ENCODE measurements at regions not wholly inside any gene's neighbourhood (a gene's known extent, or its start where the extent isn't known, plus 50 kb on each side); places are given as distances from the start of the nearest gene placed in this dataset.

- no peak for DNase-seq (ENCODE audit: low spot score)
Measured at GRCh38 chr1:232519186-232519585, 110.7 kb downstream of the SIPA1L2 start.

- no peak for DNase-seq (ENCODE audit: low spot score)
Measured at GRCh38 chr1:232518349-232518748, 111.6 kb downstream of the SIPA1L2 start.

DNA sequence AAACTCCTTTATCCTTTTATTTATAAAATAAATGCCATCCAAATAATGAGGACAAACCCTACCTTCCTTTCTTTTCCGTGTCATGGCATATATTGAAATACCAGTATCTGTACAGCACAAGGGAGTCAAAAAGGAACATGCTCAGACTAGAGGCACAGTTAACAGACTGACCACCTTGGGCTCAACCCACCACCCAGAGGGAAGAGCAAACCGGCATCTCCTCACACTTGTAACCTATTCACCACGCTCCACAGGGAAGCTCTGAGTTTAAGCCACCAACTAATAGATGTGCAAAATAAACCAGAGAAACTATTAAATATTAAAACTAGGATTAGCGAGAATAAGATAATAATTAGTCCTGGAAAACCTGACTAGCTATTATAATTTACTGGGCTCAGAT is 112.7 kb downstream of the SIPA1L2 start:
- DNase-seq (ENCODE audit: low spot score) = no peak

GRCh38 chr1:232515706-232516105 is 114.2 kb downstream of the SIPA1L2 start:
- no peak for DNase-seq (ENCODE audit: low spot score)

DNA sequence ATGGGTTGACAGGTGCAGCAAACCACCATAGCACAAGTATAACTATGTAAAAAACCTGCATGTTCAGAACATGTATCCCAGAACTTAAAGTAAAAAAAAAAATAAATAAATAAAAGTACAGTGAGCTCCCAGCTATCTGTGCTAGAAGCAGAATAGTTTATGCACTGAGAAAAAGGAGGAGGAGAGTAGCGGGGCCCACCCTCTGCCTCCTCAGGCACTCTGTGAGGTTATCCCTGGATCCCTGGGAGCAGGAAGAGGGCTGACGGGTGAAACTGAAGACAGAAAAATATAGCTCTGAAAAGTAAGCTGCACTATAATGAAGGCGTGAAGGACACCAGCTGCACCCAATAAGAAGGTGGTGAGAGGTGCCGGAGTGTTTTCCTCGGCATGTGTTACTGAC is 117.2 kb downstream of the SIPA1L2 start:
- DNase-seq (ENCODE audit: low spot score) = no peak

DNA sequence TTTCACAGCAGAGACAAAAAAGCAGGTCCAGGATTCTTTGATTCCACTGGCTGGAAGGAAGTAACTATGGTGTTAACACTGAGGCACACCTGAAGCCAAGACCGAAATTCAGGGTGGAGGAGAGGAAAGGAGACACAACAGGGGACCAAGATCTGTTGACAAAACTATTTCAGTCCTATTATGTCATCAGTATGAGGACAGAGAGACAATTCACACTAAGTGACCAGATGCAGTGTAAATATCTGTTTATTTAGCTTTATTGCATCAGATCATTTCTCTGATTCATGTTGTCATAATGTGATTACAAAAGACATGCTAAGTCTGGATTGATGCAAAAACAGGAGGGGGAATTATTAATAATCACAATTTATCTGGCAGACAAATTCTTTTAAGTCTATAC is 118.8 kb downstream of the SIPA1L2 start:
- no peak for DNase-seq (ENCODE audit: low spot score)

GRCh38 chr1:232510367-232511110 is 119.4 kb downstream of the SIPA1L2 start:
- no peak for DNase-seq (ENCODE audit: low spot score)

DNA sequence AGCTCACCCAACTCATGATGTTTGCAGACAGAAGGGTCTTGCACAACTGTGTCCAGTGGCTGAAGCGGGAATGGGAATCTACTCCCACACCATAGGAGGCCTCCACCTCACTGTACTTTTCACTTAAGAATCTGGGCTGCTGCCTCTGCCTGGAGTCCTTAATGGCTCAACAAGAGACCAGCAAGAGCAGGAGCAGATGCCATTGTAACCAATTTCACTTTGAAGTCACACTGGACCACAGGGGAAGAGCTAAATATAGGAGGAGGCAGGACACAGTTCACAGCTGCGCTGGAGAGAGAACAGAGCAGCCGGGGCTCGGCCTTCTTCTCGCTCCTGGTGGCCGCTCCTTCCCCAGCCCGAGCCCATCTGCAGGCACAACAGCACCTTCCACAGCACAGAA is 120.4 kb downstream of the SIPA1L2 start:
- DNase-seq (ENCODE audit: low spot score) = no peak

- peak; percentile 86 for DNase-seq (ENCODE audit: low spot score)
Measured at GRCh38 chr1:232508130-232508701, 121.7 kb downstream of the SIPA1L2 start.

DNA sequence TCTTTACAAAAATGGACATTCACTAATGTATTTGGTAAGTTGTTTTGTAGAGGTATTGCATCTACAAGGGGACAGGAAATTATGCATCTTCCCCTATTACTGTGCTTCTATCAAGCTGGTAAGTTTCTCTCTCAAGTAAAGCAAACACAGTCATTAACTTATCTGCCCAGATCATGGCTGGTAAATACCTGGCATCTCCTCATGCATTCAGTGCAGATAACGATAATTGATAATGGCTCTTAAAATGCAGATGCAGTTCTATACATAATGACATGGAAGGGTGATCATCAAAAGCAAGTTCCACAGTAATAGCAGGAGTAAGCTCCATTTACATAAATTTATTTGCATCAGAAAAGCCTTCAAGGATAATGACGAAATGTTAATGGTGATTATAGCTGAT is 122.4 kb downstream of the SIPA1L2 start:
- DNase-seq (ENCODE audit: low spot score) = no peak

- no peak for DNase-seq (ENCODE audit: low spot score)
Measured at GRCh38 chr1:232505884-232506283, 124.0 kb downstream of the SIPA1L2 start.

- DNase-seq (ENCODE audit: low spot score) = no peak
Measured at GRCh38 chr1:232504651-232505050, 125.3 kb downstream of the SIPA1L2 start.

- no peak for DNase-seq (ENCODE audit: low spot score)
Measured at GRCh38 chr1:232503497-232503896, 126.4 kb downstream of the SIPA1L2 start.

DNA sequence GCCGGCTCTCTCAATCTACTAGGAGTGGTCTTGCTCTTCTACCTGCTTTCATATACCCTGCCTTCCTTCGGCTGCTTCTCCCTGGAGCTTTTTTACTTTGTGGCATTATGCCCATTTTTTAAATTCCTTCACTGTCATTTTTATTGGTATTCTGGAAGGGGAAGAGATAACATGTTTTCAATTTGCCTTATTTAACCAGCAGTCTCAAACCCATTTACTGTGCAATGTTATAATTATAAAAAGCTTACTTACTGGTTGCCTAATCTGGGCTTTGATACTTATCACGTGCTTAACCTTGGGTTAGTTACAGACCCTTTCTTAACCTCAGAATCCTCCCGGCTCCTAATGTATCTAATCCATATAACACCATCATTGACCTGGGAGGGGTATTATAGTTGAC is 128.1 kb downstream of the SIPA1L2 start:
- DNase-seq (ENCODE audit: low spot score) = no peak

DNA sequence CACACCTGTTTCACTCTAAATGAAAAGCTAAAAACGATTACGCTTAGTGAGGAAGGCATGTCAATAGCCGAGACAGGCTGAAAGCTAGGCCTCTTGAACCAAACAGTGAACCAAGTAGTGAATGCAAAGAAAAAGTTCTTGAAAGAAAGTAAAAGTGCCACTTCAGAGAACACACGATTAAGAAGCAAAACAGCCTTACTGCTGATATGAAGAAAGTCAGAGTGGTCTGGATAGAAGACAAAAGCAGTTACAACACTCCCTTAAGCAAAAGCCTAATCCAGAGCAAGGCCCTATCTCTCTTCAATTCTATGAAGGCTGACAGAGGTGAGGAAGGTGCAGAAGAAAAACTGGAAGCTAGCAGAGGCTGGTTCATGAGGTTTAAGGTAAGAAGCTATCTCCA is 130.7 kb downstream of the SIPA1L2 start:
- DNase-seq (ENCODE audit: low spot score) = no peak

- DNase-seq (ENCODE audit: low spot score) = no peak
Measured at GRCh38 chr1:232493869-232494268, 136.1 kb downstream of the SIPA1L2 start.

DNA sequence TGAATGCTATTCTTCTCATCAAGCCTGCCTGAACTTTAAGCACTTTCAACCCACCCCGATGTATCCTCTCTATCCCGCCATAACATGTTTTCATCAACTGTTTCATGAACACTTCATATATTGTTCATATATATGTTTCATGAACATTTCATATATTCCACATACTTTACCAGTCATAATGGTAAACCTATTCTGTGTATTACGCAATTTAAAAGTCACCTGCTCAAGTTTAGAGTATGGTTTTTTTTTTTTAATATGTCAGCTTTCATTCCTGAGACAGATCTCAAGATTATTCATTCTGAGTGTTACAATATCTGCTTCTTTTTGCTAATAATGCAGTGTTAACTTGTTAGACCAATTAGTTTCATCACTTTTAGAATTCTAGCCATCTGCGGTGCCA is 140.7 kb downstream of the SIPA1L2 start:
- no peak for DNase-seq (ENCODE audit: low spot score)

DNA sequence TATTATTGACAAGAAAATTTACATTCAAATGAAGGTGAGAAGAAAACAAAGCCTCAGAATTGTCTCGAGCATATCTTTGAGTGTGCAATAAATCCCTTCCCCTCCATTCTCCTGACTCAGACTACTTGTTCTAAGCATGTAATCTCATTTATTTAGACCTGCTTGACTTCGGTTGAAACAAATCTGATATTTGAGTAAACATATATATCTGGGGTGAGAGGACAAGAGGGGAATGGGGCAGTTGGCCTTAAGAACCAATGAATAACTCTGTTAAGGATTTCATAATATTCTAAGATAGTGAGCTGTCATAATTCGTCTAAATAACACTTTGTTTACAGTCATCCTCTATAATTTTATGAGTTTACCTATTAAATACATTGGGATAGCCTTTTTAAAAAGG is 142.7 kb downstream of the SIPA1L2 start:
- no peak for DNase-seq (ENCODE audit: low spot score)

DNA sequence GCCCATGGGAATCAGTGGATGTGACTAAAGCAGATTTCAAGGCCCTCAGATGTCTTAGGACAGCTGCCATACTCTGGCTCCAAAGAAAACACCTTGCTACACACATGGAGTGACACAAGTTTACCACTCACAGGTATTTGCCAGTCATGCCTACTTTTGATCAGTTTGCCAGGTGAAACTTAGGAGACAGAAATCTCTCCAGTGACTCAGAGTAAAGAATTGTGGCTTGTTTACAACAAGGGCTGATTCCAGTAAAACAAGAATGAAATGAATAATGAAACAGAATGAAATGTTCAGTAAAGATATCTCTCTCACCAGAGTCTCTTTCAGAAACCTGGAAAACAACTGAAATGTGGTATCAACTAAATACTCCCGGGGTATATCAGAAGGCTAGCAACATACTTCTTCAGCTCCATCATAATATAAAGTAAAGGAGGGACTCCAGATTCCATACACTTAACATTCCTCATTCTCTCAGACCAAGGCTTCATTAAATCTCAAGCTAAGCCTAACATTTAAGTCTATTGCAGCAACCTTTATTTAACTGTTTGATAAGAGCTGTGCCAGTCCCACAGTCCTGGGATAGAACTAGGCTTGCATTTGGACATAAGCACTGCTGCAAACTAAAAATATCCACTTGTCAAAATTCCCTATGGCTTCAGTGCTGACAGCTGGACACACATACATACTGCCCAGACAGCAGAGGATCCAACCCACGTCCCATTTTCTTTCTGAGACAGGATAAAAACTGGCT is 143.3 kb downstream of the SIPA1L2 start:
- no peak for DNase-seq (ENCODE audit: low spot score)

DNA sequence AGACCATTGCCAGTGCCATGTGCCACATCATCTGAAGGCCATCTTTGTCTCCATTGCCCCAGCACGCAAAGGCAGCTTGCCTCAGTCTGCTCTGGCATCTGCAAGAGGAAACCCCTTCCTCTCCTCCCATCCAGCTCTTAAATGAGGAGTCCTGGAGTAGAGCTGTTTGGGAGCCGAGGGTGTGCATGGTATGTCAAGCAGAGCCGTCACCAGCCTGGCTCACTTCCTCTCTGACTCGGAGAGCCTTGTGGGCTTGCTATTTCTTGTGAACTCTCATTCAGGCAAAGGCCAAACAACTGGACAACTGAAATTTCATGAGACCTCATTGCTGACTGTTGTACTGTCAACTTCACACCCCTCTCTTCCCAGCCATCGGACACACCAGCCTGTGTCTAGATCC is 143.9 kb downstream of the SIPA1L2 start:
- no peak for DNase-seq (ENCODE audit: low spot score)

- DNase-seq (ENCODE audit: low spot score) = no peak
Measured at GRCh38 chr1:232484856-232485255, 145.1 kb downstream of the SIPA1L2 start.

DNA sequence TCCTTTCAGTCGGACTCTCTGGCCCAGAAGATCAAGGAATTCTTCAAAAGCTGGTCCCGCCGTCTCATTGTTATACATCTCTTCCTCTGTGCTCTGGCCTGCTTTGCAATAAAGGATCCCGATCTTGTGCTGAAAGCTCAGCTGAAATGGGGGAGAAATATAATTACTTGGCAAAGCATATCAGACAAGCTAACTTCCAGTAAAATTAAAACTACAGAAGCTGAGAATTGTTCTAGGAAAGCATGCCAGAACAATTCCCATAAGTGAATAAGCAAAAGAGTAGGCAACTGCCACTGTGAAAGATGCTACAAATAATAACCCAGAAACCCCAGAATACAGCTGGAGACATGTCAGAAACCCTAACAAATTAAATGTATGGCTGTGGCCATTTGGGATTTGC is 146.1 kb downstream of the SIPA1L2 start:
- DNase-seq (ENCODE audit: low spot score) = no peak

DNA sequence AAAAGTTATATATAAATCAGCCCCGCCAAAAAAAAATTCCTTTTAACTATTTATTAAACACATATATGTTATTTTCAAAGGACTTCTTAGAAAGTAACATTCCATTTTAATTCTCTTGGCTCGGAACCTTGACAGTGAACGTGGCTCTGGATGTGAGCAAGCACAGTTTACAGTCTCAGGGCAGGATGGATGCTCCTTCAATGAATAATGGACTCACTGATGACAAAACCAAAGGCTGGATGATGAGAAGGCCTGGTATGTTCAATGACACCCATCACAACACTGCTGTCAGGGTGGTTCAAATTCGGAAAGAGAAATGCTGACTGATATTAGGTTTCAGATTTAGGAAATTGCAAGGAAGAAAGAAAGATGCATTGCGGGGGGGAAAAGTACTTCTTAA is 148.8 kb downstream of the SIPA1L2 start:
- no peak for DNase-seq (ENCODE audit: low spot score)

Data from putamen (tissue), 1 donor.